GM23338 (cell line): ENCODE measurements at regions not wholly inside any gene's neighbourhood (a gene's known extent, or its start where the extent isn't known, plus 50 kb on each side); places are given as distances from the start of the nearest gene placed in this dataset.

ENCODE experiments used
- ATAC-seq: fragments of 200-7000 bp; cut with Tn5 transposase; 3 replicates; pipeline ENCODE4 v1.9.1; 2020
- DNase-seq: peaks from one replicate; pipeline ENCODE4 v3.0.0-alpha.2; 2015; ENCODE audit warnings: low spot score
- H2AFZ ChIP-seq: fragments of 200-600 bp; sonication (generic); 2 replicates; pipeline ENCODE4 v1.8.0; 2016; ENCODE audit warnings: antibody characterized with exemption, mild to moderate bottlenecking, moderate library complexity
- H3F3A ChIP-seq: fragments of 200-600 bp; sonication (generic); replicated peaks from 2 replicates; pipeline ENCODE4 v1.8.0; 2017; ENCODE audit warnings: antibody characterized with exemption, mixed run types, low read depth
- H3K27ac ChIP-seq: fragments of 200-600 bp; sonication (generic); 2 replicates; pipeline ENCODE4 v1.6.1; 2016; ENCODE audit warnings: low read depth
- H3K27me3 ChIP-seq: fragments of 200-600 bp; sonication (generic); 2 replicates; pipeline ENCODE4 v1.8.0; 2016; ENCODE audit warnings: mild to moderate bottlenecking, mixed run types, moderate library complexity; ENCODE audit not compliant: insufficient read depth
- H3K36me3 ChIP-seq: fragments of 200-600 bp; sonication (generic); 2 replicates; pipeline ENCODE4 v1.8.0; 2016; ENCODE audit warnings: mild to moderate bottlenecking; ENCODE audit not compliant: insufficient read depth
- H3K4me1 ChIP-seq: fragments of 200-600 bp; sonication (generic); 2 replicates; pipeline ENCODE4 v1.8.0; 2016; ENCODE audit warnings: mild to moderate bottlenecking, moderate library complexity; ENCODE audit not compliant: insufficient read depth
- H3K4me2 ChIP-seq: fragments of 200-600 bp; sonication (generic); 2 replicates; pipeline ENCODE4 v1.7.1; 2017; ENCODE audit warnings: mixed run types
- H3K4me3 ChIP-seq: fragments of 200-600 bp; sonication (generic); 2 replicates; pipeline ENCODE4 v1.6.1; 2016; ENCODE audit warnings: mixed run types
- H3K79me2 ChIP-seq: fragments of 200-600 bp; sonication (generic); replicated peaks from 2 replicates; pipeline ENCODE4 v1.8.0; 2017; ENCODE audit warnings: mild to moderate bottlenecking; ENCODE audit not compliant: insufficient read depth
- H3K9me2 ChIP-seq: fragments of 200-600 bp; sonication (generic); 2 replicates; pipeline ENCODE4 v1.8.0; 2017; ENCODE audit not compliant: insufficient read depth
- H4K20me1 ChIP-seq: fragments of 200-600 bp; sonication (generic); replicated peaks from 2 replicates; pipeline ENCODE4 v1.8.0; 2017; ENCODE audit warnings: mild to moderate bottlenecking; ENCODE audit not compliant: insufficient read depth
- H3K27ac Mint-ChIP-seq: 2 replicates; pipeline ENCODE4 v1.8.0; 2020; ENCODE audit warnings: inconsistent platforms, mild to moderate bottlenecking, moderate library complexity, mixed read lengths
- H3K27me3 Mint-ChIP-seq: 3 replicates; pipeline ENCODE4 v1.8.0; 2022; ENCODE audit warnings: low read depth, mild to moderate bottlenecking, moderate library complexity, mixed read lengths, inconsistent platforms; ENCODE audit not compliant: insufficient read depth, poor library complexity
- H3K36me3 Mint-ChIP-seq: 3 replicates; pipeline ENCODE4 v1.8.0; 2021; ENCODE audit warnings: low read depth, mild to moderate bottlenecking, inconsistent platforms, moderate library complexity, mixed read lengths
- H3K4me1 Mint-ChIP-seq: 3 replicates; pipeline ENCODE4 v1.8.0; 2020; ENCODE audit warnings: mild to moderate bottlenecking, inconsistent platforms, mixed read lengths
- H3K4me3 Mint-ChIP-seq: 3 replicates; pipeline ENCODE4 v1.8.0; 2021; ENCODE audit warnings: moderate library complexity, mild to moderate bottlenecking, inconsistent platforms, mixed read lengths
- H3K9me3 Mint-ChIP-seq: 3 replicates; pipeline ENCODE4 v1.8.0; 2020; ENCODE audit warnings: moderate library complexity, mild to moderate bottlenecking, inconsistent platforms, mixed read lengths
- CREB1 ChIP-seq: fragments of 250-450 bp; sonication (Bioruptor Pico); IDR thresholded peaks from 2 replicates; pipeline ENCODE4 v1.5.0; 2020; ENCODE audit warnings: low read depth, mild to moderate bottlenecking, moderate library complexity
- EZH2 ChIP-seq: fragments of 200-600 bp; sonication (generic); IDR thresholded peaks from one replicate; pipeline ENCODE4 v1.8.0; 2017; ENCODE audit warnings: antibody characterized with exemption, mild to moderate bottlenecking, low read depth; ENCODE audit not compliant: unreplicated experiment
- EZH2phosphoT487 ChIP-seq: fragments of 200-600 bp; sonication (generic); IDR thresholded peaks from one replicate; pipeline ENCODE4 v1.8.1; 2018; ENCODE audit warnings: antibody characterized with exemption; ENCODE audit not compliant: unreplicated experiment
- JUNB ChIP-seq: IDR thresholded peaks from one replicate; pipeline ENCODE4 v1.6.1; 2016; ENCODE audit warnings: antibody characterized with exemption; ENCODE audit not compliant: unreplicated experiment
- NANOG ChIP-seq: IDR thresholded peaks from 2 replicates; pipeline ENCODE4 v1.6.1; 2016; ENCODE audit warnings: antibody characterized with exemption, borderline replicate concordance
- POLR2AphosphoS5 ChIP-seq: IDR thresholded peaks from 2 replicates; pipeline ENCODE4 v1.6.1; 2016; ENCODE audit warnings: antibody characterized with exemption, low read depth
- STAT1 ChIP-seq: IDR thresholded peaks from one replicate; pipeline ENCODE4 v1.6.1; 2016; ENCODE audit warnings: antibody characterized with exemption; ENCODE audit not compliant: unreplicated experiment
- ZNF114 ChIP-seq: fragments of 250-450 bp; sonication (Bioruptor Pico); IDR thresholded peaks from 2 replicates; pipeline ENCODE4 v1.5.0; 2020; ENCODE audit warnings: mild to moderate bottlenecking, moderate library complexity
- ZNF331 ChIP-seq: fragments of 250-450 bp; sonication (Bioruptor Pico); IDR thresholded peaks from 2 replicates; pipeline ENCODE4 v1.5.0; 2020; ENCODE audit warnings: low read depth, mild to moderate bottlenecking, moderate library complexity
- ZNF462 ChIP-seq: fragments of 250-450 bp; sonication (Bioruptor Pico); IDR thresholded peaks from 2 replicates; pipeline ENCODE4 v1.5.0; 2020; ENCODE audit warnings: mild to moderate bottlenecking, moderate library complexity
- TF ChIP-seq, protein P1 (sequence below): IDR thresholded peaks from 2 replicates; pipeline ENCODE4 v1.6.1; 2016; ENCODE audit warnings: antibody characterized with exemption
- TF ChIP-seq, protein P2 (sequence below), 2 experiments: fragments of 200-600 bp in 1 of 2; sonication (generic) in 1 of 2; conservative IDR thresholded peaks; 2 replicates each; pipeline versions ENCODE4 v1.5.1 to v1.6.1; 2016 to 2017; ENCODE audit warnings: antibody characterized with exemption in 2 of 2, low read depth in 2 of 2, mild to moderate bottlenecking in 2 of 2, moderate library complexity in 1 of 2

GRCh38 chr20:16922834-16923233 is 174.7 kb downstream of the OTOR start (continued):
- TF ChIP-seq, protein P1, sequence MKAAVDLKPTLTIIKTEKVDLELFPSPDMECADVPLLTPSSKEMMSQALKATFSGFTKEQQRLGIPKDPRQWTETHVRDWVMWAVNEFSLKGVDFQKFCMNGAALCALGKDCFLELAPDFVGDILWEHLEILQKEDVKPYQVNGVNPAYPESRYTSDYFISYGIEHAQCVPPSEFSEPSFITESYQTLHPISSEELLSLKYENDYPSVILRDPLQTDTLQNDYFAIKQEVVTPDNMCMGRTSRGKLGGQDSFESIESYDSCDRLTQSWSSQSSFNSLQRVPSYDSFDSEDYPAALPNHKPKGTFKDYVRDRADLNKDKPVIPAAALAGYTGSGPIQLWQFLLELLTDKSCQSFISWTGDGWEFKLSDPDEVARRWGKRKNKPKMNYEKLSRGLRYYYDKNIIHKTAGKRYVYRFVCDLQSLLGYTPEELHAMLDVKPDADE: no peak
- TF ChIP-seq EZH2phosphoT487: no peak
- TF ChIP-seq ZNF114 (CRISPR knock-in tag): no peak

- H3K4me1 ChIP-seq: peaks cover 10% of the 10 kb centered on the region; the same call in 1 of the 2 replicates
- no peaks in the 10 kb centered on the region for H3K79me2 ChIP-seq
- Mint-ChIP-seq H3K27ac (no peak overlapping the region), H3K4me3 (no peak overlapping the region), H3K9me3 (peaks cover 1% of the 10 kb centered on the region; the same call in 1 of the 3 replicates), H3K4me1 (peaks cover 14% of the 10 kb centered on the region), H3K36me3 (no peaks in the 10 kb centered on the region), H3K27me3 (peaks cover 2% of the 10 kb centered on the region)
- H3K9me2 ChIP-seq: peaks cover 12% of the 10 kb centered on the region; the same call in 1 of the 2 replicates
- H3K36me3 ChIP-seq: no peaks in the 10 kb centered on the region
- DNase-seq (no peak), ATAC-seq (no peak)
- H3K4me2 ChIP-seq: no peak overlapping the region
- H3K27me3 ChIP-seq: no peaks in the 10 kb centered on the region
- no peak overlapping the region for H3K27ac ChIP-seq
- no peaks in the 10 kb centered on the region for H3F3A ChIP-seq
- no peaks in the 10 kb centered on the region for H4K20me1 ChIP-seq
- H2AFZ ChIP-seq: peak overlapping the region; percentile 10; the same call in 1 of the 2 replicates
- no peak overlapping the region for H3K4me3 ChIP-seq
- TF ChIP-seq JUNB (no peak), EZH2 (no peak), POLR2AphosphoS5 (no peak), EZH2phosphoT487 (no peak), ZNF331 (CRISPR knock-in tag) (no peak), ZNF462 (CRISPR knock-in tag) (no peak), ZNF114 (CRISPR knock-in tag) (no peak), NANOG (no peak), CREB1 (CRISPR knock-in tag) (no peak), STAT1 (no peak)
- TF ChIP-seq, protein P2, sequence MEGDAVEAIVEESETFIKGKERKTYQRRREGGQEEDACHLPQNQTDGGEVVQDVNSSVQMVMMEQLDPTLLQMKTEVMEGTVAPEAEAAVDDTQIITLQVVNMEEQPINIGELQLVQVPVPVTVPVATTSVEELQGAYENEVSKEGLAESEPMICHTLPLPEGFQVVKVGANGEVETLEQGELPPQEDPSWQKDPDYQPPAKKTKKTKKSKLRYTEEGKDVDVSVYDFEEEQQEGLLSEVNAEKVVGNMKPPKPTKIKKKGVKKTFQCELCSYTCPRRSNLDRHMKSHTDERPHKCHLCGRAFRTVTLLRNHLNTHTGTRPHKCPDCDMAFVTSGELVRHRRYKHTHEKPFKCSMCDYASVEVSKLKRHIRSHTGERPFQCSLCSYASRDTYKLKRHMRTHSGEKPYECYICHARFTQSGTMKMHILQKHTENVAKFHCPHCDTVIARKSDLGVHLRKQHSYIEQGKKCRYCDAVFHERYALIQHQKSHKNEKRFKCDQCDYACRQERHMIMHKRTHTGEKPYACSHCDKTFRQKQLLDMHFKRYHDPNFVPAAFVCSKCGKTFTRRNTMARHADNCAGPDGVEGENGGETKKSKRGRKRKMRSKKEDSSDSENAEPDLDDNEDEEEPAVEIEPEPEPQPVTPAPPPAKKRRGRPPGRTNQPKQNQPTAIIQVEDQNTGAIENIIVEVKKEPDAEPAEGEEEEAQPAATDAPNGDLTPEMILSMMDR (conservative IDR thresholded peaks at IDR 0.05; ENCODE audit: low read depth in 2 of 2): no peak
- TF ChIP-seq, protein P1: no peak
Observed at GRCh38 chr20:16926626-16927430, 178.7 kb downstream of the OTOR start.
